ENCODE measurements at regions not wholly inside any gene's neighbourhood (a gene's known extent, or its start where the extent isn't known, plus 50 kb on each side); places are given as distances from the start of the nearest gene placed in this dataset.

DNA sequence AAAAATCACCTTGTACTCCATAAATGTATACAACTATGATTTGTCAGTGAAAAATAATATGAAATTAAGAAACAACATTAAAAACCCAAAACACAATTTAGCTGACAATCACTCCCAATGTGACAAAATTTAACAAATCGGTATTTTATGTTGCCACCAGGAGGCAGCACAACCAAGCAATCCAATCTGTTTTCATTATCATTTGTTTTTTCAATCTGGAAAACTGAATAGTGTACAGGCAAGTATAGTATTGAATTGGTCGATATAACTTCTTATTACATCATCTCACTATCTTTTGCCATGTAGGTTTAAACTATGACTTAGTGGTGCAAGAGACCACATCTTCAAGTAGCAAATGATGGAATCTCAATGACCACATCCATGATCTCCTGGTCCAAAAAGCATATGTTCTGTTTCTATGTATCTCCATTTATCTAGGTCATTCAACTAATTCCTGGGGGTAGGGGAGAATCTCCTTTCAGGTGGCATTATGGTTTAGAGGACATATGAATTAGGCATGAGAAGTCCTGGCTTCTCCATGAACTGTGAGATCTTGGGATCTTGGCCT lies 112.9 kb upstream of the AGA start:
- Mint-ChIP-seq H3K9me3 (peaks cover 0 to 2% (median 1%) of the 10 kb centered on the region in 3 donors), H3K4me1 (no peaks in the 10 kb centered on the region), H3K36me3 (peaks cover 2% of the 10 kb centered on the region), H3K27ac (no peak overlapping the region), H3K27me3 (no peaks in the 10 kb centered on the region), H3K4me3 (no peak overlapping the region)

DNA sequence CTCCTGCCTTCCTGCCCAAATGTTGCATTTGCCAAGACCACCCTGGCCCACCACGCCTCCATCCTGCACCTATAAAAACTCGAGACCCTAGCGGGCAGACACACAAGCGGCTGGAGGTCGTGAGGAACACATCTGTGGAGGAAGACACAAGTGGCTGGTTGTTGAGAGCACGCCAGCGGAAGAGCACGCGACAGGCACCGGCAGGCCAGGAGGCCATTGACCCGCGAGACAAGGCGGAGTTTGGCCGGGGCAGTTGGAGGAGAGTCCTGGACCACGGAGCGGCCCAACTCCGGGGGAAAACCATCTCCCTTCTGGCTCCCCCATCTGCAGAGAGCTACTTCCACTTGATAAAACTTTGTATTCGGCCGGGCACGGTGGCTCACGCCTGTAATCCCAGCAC lies 115.2 kb upstream of the AGA start:
- H3K4me1 Mint-ChIP-seq = no peaks in the 10 kb centered on the region
- H3K36me3 Mint-ChIP-seq = peaks cover 2% of the 10 kb centered on the region
- no peak overlapping the region for H3K27ac Mint-ChIP-seq
- no peak overlapping the region for H3K4me3 Mint-ChIP-seq
- H3K27me3 Mint-ChIP-seq = no peaks in the 10 kb centered on the region
- H3K9me3 Mint-ChIP-seq = peaks cover 0 to 2% (median 1%) of the 10 kb centered on the region in 3 donors

GRCh38 chr4:177558995-177559394 lies 116.8 kb upstream of the AGA start:
- H3K4me3 Mint-ChIP-seq = no peak overlapping the region
- H3K36me3 Mint-ChIP-seq = peaks cover 2% of the 10 kb centered on the region
- no peak overlapping the region for H3K27ac Mint-ChIP-seq
- H3K27me3 Mint-ChIP-seq = no peaks in the 10 kb centered on the region
- H3K9me3 Mint-ChIP-seq = peaks cover 0 to 1% (median 0%) of the 10 kb centered on the region in 3 donors
- H3K4me1 Mint-ChIP-seq = no peaks in the 10 kb centered on the region

GRCh38 chr4:177562163-177562562 lies 119.9 kb upstream of the AGA start:
- no peaks in the 10 kb centered on the region for H3K27me3 Mint-ChIP-seq
- H3K9me3 Mint-ChIP-seq = no peaks in the 10 kb centered on the region
- peaks cover 2% of the 10 kb centered on the region for H3K36me3 Mint-ChIP-seq
- H3K4me1 Mint-ChIP-seq = no peaks in the 10 kb centered on the region
- no peak overlapping the region for H3K4me3 Mint-ChIP-seq
- H3K27ac Mint-ChIP-seq = no peak overlapping the region

- no peaks in the 10 kb centered on the region for H3K9me3 Mint-ChIP-seq
Measured at GRCh38 chr4:177562859-177563258, 120.6 kb upstream of the AGA start.

GRCh38 chr4:177566691-177567090 lies 124.5 kb upstream of the AGA start:
- Mint-ChIP-seq H3K9me3 (no peaks in the 10 kb centered on the region), H3K27me3 (no peaks in the 10 kb centered on the region), H3K4me1 (peaks cover 0 to 3% (median 0%) of the 10 kb centered on the region in 3 donors), H3K36me3 (peaks cover 4% of the 10 kb centered on the region), H3K27ac (no peak overlapping the region), H3K4me3 (no peak overlapping the region)

More at GRCh38 chr4:177562859-177563258, 120.6 kb upstream of the AGA start:
- Mint-ChIP-seq H3K4me1 (no peaks in the 10 kb centered on the region), H3K27ac (no peak overlapping the region), H3K27me3 (no peaks in the 10 kb centered on the region), H3K4me3 (no peak overlapping the region), H3K36me3 (peaks cover 6% of the 10 kb centered on the region)

DNA sequence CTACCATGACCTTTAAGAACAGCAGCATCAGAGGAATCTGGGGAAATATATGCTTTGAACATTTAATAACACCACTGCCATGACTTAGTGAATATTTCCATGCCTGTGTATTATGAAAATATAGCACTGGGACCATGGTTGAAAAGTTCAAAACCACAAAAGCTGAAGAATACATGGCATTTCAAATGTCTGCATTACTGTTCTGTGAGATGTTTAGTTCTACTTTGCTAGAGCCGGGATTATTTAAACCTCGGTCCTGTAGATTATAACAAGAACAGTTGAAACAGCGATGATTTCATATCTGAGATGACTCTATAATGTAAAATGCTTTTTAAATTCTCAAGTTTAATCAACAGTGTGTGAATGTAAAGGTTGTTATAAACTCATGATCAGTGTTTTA lies 126.7 kb upstream of the AGA start:
- Mint-ChIP-seq H3K4me3 (no peak overlapping the region), H3K27ac (no peak overlapping the region), H3K27me3 (no peaks in the 10 kb centered on the region), H3K4me1 (peaks cover 0 to 3% (median 0%) of the 10 kb centered on the region in 3 donors), H3K36me3 (peaks cover 4% of the 10 kb centered on the region), H3K9me3 (no peaks in the 10 kb centered on the region)

DNA sequence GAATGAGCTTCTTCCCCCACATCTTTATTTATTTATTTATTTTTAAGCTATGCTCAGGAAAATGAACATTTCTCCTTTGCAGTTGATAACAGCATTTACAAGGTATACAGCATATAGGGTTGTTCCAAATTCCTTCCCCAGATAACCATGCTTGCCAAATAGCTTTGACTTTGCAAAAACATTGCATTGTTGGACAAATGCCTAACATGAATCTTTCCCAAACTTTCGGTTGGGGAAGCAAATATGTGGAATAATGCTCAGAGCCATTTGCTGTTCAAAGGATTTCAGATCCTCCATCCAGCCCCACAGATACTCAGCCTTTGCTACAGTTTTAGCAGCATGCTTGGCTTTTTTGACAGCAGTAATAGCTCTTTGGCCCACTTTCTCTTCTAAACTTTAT lies 127.2 kb upstream of the AGA start:
- Mint-ChIP-seq H3K4me3 (no peak overlapping the region), H3K4me1 (peaks cover 0 to 3% (median 0%) of the 10 kb centered on the region in 3 donors), H3K27ac (no peak overlapping the region), H3K27me3 (no peaks in the 10 kb centered on the region), H3K9me3 (no peaks in the 10 kb centered on the region), H3K36me3 (peaks cover 4% of the 10 kb centered on the region)

DNA sequence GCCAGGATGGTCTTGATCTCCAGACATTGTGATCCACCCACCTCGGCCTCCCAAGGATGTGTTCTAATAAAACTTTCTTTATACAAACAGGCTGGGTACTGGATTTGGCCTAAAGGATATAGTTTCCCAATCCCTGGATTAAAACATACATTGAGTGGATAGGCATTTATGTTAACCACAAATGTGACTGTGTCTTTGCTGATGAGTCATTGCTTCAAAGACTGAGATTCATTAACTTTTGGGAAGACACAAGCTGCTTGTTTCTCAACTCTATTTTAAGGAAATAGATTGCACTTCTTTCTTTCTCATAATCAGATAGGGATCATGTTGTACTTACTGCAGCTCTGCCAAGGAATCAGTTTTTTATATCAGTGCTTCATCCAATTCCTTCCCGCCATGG lies 131.3 kb upstream of the AGA start:
- H3K27ac Mint-ChIP-seq = no peak overlapping the region
- H3K4me3 Mint-ChIP-seq = no peak overlapping the region
- no peaks in the 10 kb centered on the region for H3K9me3 Mint-ChIP-seq
- H3K36me3 Mint-ChIP-seq = no peaks in the 10 kb centered on the region
- H3K27me3 Mint-ChIP-seq = no peaks in the 10 kb centered on the region
- peaks cover 0 to 3% (median 0%) of the 10 kb centered on the region in 3 donors for H3K4me1 Mint-ChIP-seq

- no peaks in the 10 kb centered on the region for H3K27me3 Mint-ChIP-seq
- H3K4me3 Mint-ChIP-seq = no peak overlapping the region
- no peaks in the 10 kb centered on the region for H3K36me3 Mint-ChIP-seq
- peaks cover 0 to 3% (median 0%) of the 10 kb centered on the region in 3 donors for H3K4me1 Mint-ChIP-seq
- H3K9me3 Mint-ChIP-seq = no peaks in the 10 kb centered on the region
- H3K27ac Mint-ChIP-seq = no peak overlapping the region
Measured at GRCh38 chr4:177574446-177574845, 132.2 kb upstream of the AGA start.

DNA sequence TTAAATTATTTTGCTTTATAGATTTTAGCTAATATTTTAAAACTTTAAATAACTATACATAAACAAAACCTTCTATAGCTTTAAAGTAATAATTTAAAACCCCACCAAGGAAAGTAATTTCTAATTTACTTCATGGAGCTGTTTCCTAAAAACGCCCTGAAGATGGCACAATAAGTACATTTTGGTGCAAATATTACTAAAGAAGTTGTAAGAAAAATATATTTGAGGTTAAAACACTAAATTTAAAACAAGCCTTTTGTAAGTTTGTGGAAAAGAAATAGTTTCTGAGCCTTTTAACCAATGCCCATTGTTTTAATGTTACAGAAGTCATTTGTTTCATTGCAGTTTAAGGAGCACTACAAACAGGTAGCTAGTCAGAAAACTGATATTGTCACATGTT lies 137.4 kb upstream of the AGA start:
- Mint-ChIP-seq H3K4me3 (no peak overlapping the region), H3K36me3 (no peaks in the 10 kb centered on the region), H3K27me3 (no peaks in the 10 kb centered on the region), H3K4me1 (no peaks in the 10 kb centered on the region), H3K27ac (no peak overlapping the region), H3K9me3 (no peaks in the 10 kb centered on the region)

DNA sequence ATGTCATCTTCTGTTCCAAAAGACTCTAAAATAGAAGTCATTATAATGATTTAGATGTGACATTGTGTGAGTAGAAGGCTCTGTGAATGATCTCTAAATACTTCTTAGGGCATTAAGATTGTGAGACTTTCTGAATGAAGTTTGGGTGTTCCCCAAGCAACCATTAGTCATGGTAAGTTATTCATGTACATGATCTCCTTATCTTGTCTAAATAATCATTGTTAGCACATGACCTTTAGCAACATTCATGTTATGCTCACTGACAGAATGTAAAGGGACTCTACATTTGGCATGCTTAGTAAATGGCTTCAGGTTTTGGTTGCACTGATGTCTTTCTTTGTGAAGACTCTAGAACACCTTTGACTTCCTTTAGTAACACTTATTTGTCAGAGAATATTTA lies 140.8 kb upstream of the AGA start:
- no peaks in the 10 kb centered on the region for H3K9me3 Mint-ChIP-seq
- no peaks in the 10 kb centered on the region for H3K27me3 Mint-ChIP-seq
- H3K36me3 Mint-ChIP-seq = no peaks in the 10 kb centered on the region
- no peaks in the 10 kb centered on the region for H3K4me1 Mint-ChIP-seq
- H3K4me3 Mint-ChIP-seq = no peak overlapping the region
- no peak overlapping the region for H3K27ac Mint-ChIP-seq

- no peaks in the 10 kb centered on the region for H3K9me3 Mint-ChIP-seq
- no peak overlapping the region for H3K27ac Mint-ChIP-seq
- no peaks in the 10 kb centered on the region for H3K36me3 Mint-ChIP-seq
- H3K27me3 Mint-ChIP-seq = no peaks in the 10 kb centered on the region
- H3K4me3 Mint-ChIP-seq = no peak overlapping the region
- H3K4me1 Mint-ChIP-seq = no peaks in the 10 kb centered on the region
Measured at GRCh38 chr4:177587989-177588388, 145.8 kb upstream of the AGA start.

DNA sequence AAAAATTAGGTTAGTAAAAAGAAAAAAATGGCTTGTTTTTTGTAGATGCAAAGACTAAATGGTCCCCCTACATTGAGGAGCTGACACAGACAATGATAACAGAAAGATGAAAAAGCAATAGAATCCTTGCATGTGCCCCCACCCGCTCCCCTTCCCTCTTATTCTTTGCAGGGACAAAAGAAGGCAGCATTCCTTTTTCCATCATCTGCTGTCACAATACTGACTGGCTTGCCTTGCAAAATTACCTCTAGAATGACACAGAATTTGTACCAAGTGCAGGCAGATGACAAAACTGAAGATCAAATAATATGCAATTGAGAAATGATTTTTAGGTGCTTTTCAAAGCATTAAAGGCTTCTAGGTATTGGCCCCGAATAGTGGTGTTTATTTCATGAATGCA lies 153.1 kb upstream of the AGA start:
- Mint-ChIP-seq H3K36me3 (no peaks in the 10 kb centered on the region), H3K4me1 (no peaks in the 10 kb centered on the region), H3K27ac (no peak overlapping the region), H3K4me3 (no peak overlapping the region), H3K27me3 (no peaks in the 10 kb centered on the region), H3K9me3 (peaks cover 0 to 2% (median 0%) of the 10 kb centered on the region in 3 donors)

GRCh38 chr4:177596035-177596434 lies 153.8 kb upstream of the AGA start:
- Mint-ChIP-seq H3K36me3 (no peaks in the 10 kb centered on the region), H3K9me3 (peaks cover 0 to 2% (median 0%) of the 10 kb centered on the region in 3 donors), H3K27me3 (no peaks in the 10 kb centered on the region), H3K27ac (no peak overlapping the region), H3K4me3 (no peak overlapping the region), H3K4me1 (no peaks in the 10 kb centered on the region)

- Mint-ChIP-seq H3K4me1 (no peaks in the 10 kb centered on the region), H3K27me3 (no peaks in the 10 kb centered on the region), H3K36me3 (no peaks in the 10 kb centered on the region), H3K4me3 (no peak overlapping the region), H3K27ac (no peak overlapping the region), H3K9me3 (peaks cover 0 to 2% (median 0%) of the 10 kb centered on the region in 3 donors)
Measured at GRCh38 chr4:177596991-177597390, 154.8 kb upstream of the AGA start.

Data from IgD-negative memory B cell (primary cell).